ENCODE measurements at regions not wholly inside any gene's neighbourhood (a gene's known extent, or its start where the extent isn't known, plus 50 kb on each side); places are given as distances from the start of the nearest gene placed in this dataset.

- no peak for TF ChIP-seq POLR2A (IDR thresholded peaks at IDR 0.05)
- TF ChIP-seq, protein P1, sequence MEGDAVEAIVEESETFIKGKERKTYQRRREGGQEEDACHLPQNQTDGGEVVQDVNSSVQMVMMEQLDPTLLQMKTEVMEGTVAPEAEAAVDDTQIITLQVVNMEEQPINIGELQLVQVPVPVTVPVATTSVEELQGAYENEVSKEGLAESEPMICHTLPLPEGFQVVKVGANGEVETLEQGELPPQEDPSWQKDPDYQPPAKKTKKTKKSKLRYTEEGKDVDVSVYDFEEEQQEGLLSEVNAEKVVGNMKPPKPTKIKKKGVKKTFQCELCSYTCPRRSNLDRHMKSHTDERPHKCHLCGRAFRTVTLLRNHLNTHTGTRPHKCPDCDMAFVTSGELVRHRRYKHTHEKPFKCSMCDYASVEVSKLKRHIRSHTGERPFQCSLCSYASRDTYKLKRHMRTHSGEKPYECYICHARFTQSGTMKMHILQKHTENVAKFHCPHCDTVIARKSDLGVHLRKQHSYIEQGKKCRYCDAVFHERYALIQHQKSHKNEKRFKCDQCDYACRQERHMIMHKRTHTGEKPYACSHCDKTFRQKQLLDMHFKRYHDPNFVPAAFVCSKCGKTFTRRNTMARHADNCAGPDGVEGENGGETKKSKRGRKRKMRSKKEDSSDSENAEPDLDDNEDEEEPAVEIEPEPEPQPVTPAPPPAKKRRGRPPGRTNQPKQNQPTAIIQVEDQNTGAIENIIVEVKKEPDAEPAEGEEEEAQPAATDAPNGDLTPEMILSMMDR (IDR thresholded peaks at IDR 0.05 in 4 of 5, conservative IDR thresholded peaks at IDR 0.05 in 1 of 5) = no peak
These were observed 720.1 kb downstream of the KCNA4 start for GRCh38 chr11:29296680-29297079.
